ENCODE measurements at regions not wholly inside any gene's neighbourhood (a gene's known extent, or its start where the extent isn't known, plus 50 kb on each side); places are given as distances from the start of the nearest gene placed in this dataset.
A peak's percentile ranks its signal among the peaks of the same experiment; 100 is the strongest.

- DNase-seq (ENCODE audit: low spot score), result no peak
- Histone ChIP-seq H3K27me3 (ENCODE audit: insufficient read depth, poor library complexity, severe bottlenecking) (no peaks in the 10 kb centered on the region), H3K4me3 (ENCODE audit: severe bottlenecking) (no peak overlapping the region), H3K36me3 (ENCODE audit: low read depth) (no peaks in the 10 kb centered on the region), H3K27ac (ENCODE audit: poor library complexity, severe bottlenecking) (no peak overlapping the region), H3K9me3 (ENCODE audit: severe bottlenecking) (no peaks in the 10 kb centered on the region), H3K4me1 (ENCODE audit: insufficient read depth, poor library complexity, severe bottlenecking) (peaks cover 3% of the 10 kb centered on the region)
- 0 out of 3 replicates have a peak, but pooled peaks have one; percentile 27 for ATAC-seq (ENCODE audit: low read depth)
- TF ChIP-seq, protein P1, sequence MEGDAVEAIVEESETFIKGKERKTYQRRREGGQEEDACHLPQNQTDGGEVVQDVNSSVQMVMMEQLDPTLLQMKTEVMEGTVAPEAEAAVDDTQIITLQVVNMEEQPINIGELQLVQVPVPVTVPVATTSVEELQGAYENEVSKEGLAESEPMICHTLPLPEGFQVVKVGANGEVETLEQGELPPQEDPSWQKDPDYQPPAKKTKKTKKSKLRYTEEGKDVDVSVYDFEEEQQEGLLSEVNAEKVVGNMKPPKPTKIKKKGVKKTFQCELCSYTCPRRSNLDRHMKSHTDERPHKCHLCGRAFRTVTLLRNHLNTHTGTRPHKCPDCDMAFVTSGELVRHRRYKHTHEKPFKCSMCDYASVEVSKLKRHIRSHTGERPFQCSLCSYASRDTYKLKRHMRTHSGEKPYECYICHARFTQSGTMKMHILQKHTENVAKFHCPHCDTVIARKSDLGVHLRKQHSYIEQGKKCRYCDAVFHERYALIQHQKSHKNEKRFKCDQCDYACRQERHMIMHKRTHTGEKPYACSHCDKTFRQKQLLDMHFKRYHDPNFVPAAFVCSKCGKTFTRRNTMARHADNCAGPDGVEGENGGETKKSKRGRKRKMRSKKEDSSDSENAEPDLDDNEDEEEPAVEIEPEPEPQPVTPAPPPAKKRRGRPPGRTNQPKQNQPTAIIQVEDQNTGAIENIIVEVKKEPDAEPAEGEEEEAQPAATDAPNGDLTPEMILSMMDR (IDR thresholded peaks at IDR 0.05; ENCODE audit: poor library complexity, severe bottlenecking), result no peak
Observed at GRCh38 chr4:152162331-152162697, 373.6 kb downstream of the FBXW7 start.

GRCh38 chr4:152161676-152162330 is 374.1 kb downstream of the FBXW7 start:
- TF ChIP-seq, protein P1 (IDR thresholded peaks at IDR 0.05; ENCODE audit: poor library complexity, severe bottlenecking), result no peak
- H3K4me1 ChIP-seq (ENCODE audit: insufficient read depth, poor library complexity, severe bottlenecking), result peaks cover 3% of the 10 kb centered on the region
- H3K27ac ChIP-seq (ENCODE audit: poor library complexity, severe bottlenecking), result no peak overlapping the region
- H3K36me3 ChIP-seq (ENCODE audit: low read depth), result no peaks in the 10 kb centered on the region
- peak; percentile 70 for ATAC-seq (ENCODE audit: low read depth)
- H3K9me3 ChIP-seq (ENCODE audit: severe bottlenecking), result no peaks in the 10 kb centered on the region
- no peak overlapping the region for H3K4me3 ChIP-seq (ENCODE audit: severe bottlenecking)
- no peaks in the 10 kb centered on the region for H3K27me3 ChIP-seq (ENCODE audit: insufficient read depth, poor library complexity, severe bottlenecking)
- no peak for DNase-seq (ENCODE audit: low spot score)

DNA sequence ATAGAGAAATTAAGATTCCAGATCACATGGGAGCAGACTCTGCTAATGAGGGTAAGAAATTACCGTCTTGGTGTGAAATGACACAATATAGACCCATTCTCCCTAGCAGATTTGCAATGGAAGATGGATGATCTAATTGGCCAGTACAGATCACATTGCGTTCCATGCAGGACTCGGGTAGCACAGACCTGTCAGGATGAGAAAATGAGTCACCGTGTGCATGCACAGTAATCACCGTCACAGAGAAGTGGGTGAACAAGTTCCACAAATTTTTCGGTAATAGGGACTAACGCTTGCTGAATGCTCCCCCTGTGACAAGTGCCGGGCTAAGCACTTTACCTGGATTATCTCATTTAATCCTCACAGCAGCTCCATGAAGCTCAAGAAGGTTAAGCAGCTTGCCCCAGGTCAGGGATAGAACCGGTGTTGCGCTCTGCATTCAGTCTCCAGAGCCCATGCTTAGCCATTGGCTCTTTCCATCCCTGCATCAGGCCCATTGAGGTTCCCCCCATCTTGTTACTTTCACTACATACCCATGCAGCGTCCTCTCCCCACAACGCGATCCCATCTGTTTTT is 375.6 kb downstream of the FBXW7 start:
- H3K36me3 ChIP-seq (ENCODE audit: low read depth), result no peaks in the 10 kb centered on the region
- TF ChIP-seq, protein P1 (IDR thresholded peaks at IDR 0.05; ENCODE audit: poor library complexity, severe bottlenecking), result no peak
- H3K27ac ChIP-seq (ENCODE audit: poor library complexity, severe bottlenecking), result no peak overlapping the region
- DNase-seq (ENCODE audit: low spot score), result no peak
- H3K4me3 ChIP-seq (ENCODE audit: severe bottlenecking), result no peak overlapping the region
- no peak for ATAC-seq (ENCODE audit: low read depth)
- no peaks in the 10 kb centered on the region for H3K9me3 ChIP-seq (ENCODE audit: severe bottlenecking)
- no peaks in the 10 kb centered on the region for H3K27me3 ChIP-seq (ENCODE audit: insufficient read depth, poor library complexity, severe bottlenecking)
- peaks cover 3% of the 10 kb centered on the region for H3K4me1 ChIP-seq (ENCODE audit: insufficient read depth, poor library complexity, severe bottlenecking)

GRCh38 chr4:152159773-152160172 is 376.1 kb downstream of the FBXW7 start:
- DNase-seq (ENCODE audit: low spot score), result no peak
- no peaks in the 10 kb centered on the region for H3K9me3 ChIP-seq (ENCODE audit: severe bottlenecking)
- no peak overlapping the region for H3K27ac ChIP-seq (ENCODE audit: poor library complexity, severe bottlenecking)
- no peaks in the 10 kb centered on the region for H3K36me3 ChIP-seq (ENCODE audit: low read depth)
- H3K4me3 ChIP-seq (ENCODE audit: severe bottlenecking), result no peak overlapping the region
- no peaks in the 10 kb centered on the region for H3K4me1 ChIP-seq (ENCODE audit: insufficient read depth, poor library complexity, severe bottlenecking)
- TF ChIP-seq, protein P1 (IDR thresholded peaks at IDR 0.05; ENCODE audit: poor library complexity, severe bottlenecking), result no peak
- ATAC-seq (ENCODE audit: low read depth), result no peak
- no peaks in the 10 kb centered on the region for H3K27me3 ChIP-seq (ENCODE audit: insufficient read depth, poor library complexity, severe bottlenecking)

DNA sequence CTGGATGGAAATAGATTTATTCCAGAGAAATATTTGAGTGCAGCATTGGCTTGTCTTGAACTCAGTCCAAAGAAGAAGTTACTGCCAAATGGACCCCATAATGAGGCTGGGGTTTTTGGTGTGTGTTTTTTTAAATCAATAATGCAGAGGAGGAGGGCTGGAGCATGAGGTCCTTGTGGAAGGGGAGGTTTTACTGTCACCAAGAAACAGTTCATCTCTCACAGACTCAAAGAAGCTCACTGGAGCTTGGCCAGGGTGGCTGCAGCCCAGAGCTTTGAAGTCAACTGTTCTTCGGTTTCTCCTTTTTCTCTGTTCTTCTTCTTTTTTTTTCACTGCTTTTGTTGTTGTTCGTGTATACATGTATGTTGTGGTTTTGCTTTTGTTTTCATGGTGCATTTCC is 377.7 kb downstream of the FBXW7 start:
- no peak overlapping the region for H3K4me3 ChIP-seq (ENCODE audit: severe bottlenecking)
- no peak for ATAC-seq (ENCODE audit: low read depth)
- H3K9me3 ChIP-seq (ENCODE audit: severe bottlenecking), result no peaks in the 10 kb centered on the region
- TF ChIP-seq, protein P1 (IDR thresholded peaks at IDR 0.05; ENCODE audit: poor library complexity, severe bottlenecking), result no peak
- H3K36me3 ChIP-seq (ENCODE audit: low read depth), result no peaks in the 10 kb centered on the region
- H3K27ac ChIP-seq (ENCODE audit: poor library complexity, severe bottlenecking), result no peak overlapping the region
- no peaks in the 10 kb centered on the region for H3K4me1 ChIP-seq (ENCODE audit: insufficient read depth, poor library complexity, severe bottlenecking)
- H3K27me3 ChIP-seq (ENCODE audit: insufficient read depth, poor library complexity, severe bottlenecking), result no peaks in the 10 kb centered on the region
- no peak for DNase-seq (ENCODE audit: low spot score)
